ENCODE measurements at regions not wholly inside any gene's neighbourhood (a gene's known extent, or its start where the extent isn't known, plus 50 kb on each side); places are given as distances from the start of the nearest gene placed in this dataset.

DNA sequence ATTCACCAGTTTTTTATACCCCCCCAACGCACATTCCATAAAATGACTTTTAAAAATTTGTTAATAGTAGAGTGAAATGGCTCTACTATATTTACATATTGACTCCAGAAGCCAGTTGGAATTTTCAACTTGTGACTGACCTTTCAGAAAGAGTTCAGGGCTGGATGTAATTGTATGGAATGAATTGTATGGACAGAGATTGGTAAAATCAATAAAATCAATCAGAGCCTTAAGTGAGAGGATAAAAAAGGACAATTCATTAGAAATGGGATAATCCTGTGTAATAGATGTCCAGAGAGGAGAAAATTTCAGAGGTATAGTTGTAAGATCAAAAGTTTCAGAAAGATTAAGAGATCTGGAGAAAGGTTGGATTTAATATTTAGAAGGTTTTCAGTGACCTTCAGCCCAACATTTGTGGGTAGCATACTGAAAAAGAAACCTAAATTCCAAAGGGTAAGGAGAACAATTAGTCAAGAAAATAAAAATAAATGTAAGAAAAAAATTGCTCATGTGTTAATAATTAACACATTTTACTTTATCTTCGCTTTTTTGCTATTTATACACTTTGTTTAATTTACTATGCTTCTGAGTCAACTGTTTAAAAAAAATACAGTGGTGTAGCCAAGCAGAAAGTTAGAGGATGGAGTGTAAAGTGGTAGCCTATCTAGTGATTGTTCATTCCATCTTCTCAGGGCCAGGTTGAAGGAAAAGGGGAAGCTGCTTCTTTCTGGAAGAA is 385.4 kb upstream of the TMEFF2 start:
- Histone ChIP-seq H3K4me3 (ENCODE audit: low read depth, low read length, poor library complexity, severe bottlenecking) (no peak overlapping the region), H3K36me3 (ENCODE audit: insufficient read depth, low read length, poor library complexity, severe bottlenecking) (no peaks in the 10 kb centered on the region), H3K9me3 (ENCODE audit: low read depth, low read length, poor library complexity, severe bottlenecking) (no peaks in the 10 kb centered on the region), H3K27me3 (replicated peaks; ENCODE audit: insufficient read depth, low read depth, low read length, poor library complexity) (no peaks in the 10 kb centered on the region), H3K4me1 (ENCODE audit: insufficient read depth, low read length, poor library complexity, severe bottlenecking) (no peaks in the 10 kb centered on the region), H3K27ac (ENCODE audit: low read depth, low read length, poor library complexity, severe bottlenecking) (no peak overlapping the region)
- no TSS peak for BruUV-seq (replicated peaks)
- CTCF ChIA-PET, result no interaction called here
- POLR2A ChIA-PET (ENCODE audit: low non-redundant PET), result no interaction called here
- no peak for DNase-seq (ENCODE audit: low spot score)
- intact Hi-C loops (cut with micrococcal nuclease; ENCODE audit: unreplicated experiment), result no loop called here
- TF ChIP-seq, protein P1, sequence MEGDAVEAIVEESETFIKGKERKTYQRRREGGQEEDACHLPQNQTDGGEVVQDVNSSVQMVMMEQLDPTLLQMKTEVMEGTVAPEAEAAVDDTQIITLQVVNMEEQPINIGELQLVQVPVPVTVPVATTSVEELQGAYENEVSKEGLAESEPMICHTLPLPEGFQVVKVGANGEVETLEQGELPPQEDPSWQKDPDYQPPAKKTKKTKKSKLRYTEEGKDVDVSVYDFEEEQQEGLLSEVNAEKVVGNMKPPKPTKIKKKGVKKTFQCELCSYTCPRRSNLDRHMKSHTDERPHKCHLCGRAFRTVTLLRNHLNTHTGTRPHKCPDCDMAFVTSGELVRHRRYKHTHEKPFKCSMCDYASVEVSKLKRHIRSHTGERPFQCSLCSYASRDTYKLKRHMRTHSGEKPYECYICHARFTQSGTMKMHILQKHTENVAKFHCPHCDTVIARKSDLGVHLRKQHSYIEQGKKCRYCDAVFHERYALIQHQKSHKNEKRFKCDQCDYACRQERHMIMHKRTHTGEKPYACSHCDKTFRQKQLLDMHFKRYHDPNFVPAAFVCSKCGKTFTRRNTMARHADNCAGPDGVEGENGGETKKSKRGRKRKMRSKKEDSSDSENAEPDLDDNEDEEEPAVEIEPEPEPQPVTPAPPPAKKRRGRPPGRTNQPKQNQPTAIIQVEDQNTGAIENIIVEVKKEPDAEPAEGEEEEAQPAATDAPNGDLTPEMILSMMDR (conservative IDR thresholded peaks at IDR 0.05; ENCODE audit: low read depth, low read length), result no peak
- TF ChIP-seq EZH2 (IDR thresholded peaks at IDR 0.05; ENCODE audit: borderline replicate concordance, low read depth, low read length, poor library complexity, severe bottlenecking), result no peak

DNA sequence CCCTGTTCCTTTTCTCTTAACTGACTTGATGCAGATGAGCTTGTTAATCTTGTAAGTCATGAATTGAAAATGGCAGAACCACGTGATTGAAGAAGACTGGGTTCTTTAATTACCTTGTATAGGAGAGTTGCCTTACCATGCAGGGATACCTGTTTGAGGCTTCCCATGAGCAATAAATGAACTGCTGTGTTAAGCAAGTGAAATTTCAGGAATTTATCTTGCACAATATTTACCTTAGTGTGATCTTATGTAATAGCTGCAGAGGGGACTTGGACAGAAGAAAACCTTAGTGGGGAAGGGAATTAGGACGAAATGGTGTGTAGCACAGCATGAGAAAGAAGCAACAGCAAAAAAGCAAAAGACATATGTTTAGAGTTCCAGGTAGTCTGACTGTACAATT is 384.0 kb upstream of the TMEFF2 start:
- H3K4me3 ChIP-seq (ENCODE audit: low read depth, low read length, poor library complexity, severe bottlenecking), result no peak overlapping the region
- intact Hi-C loops (cut with micrococcal nuclease; ENCODE audit: unreplicated experiment), result no loop called here
- ChIA-PET POLR2A (ENCODE audit: low non-redundant PET) (no interaction called here), CTCF (no interaction called here)
- TF ChIP-seq EZH2 (IDR thresholded peaks at IDR 0.05; ENCODE audit: borderline replicate concordance, low read depth, low read length, poor library complexity, severe bottlenecking), result no peak
- TF ChIP-seq, protein P1 (conservative IDR thresholded peaks at IDR 0.05; ENCODE audit: low read depth, low read length), result no peak
- no peaks in the 10 kb centered on the region for H3K4me1 ChIP-seq (ENCODE audit: insufficient read depth, low read length, poor library complexity, severe bottlenecking)
- BruUV-seq (replicated peaks), result no TSS peak
- H3K27ac ChIP-seq (ENCODE audit: low read depth, low read length, poor library complexity, severe bottlenecking), result no peak overlapping the region
- H3K36me3 ChIP-seq (ENCODE audit: insufficient read depth, low read length, poor library complexity, severe bottlenecking), result no peaks in the 10 kb centered on the region
- H3K9me3 ChIP-seq (ENCODE audit: low read depth, low read length, poor library complexity, severe bottlenecking), result no peaks in the 10 kb centered on the region
- H3K27me3 ChIP-seq (replicated peaks; ENCODE audit: insufficient read depth, low read depth, low read length, poor library complexity), result no peaks in the 10 kb centered on the region
- DNase-seq (ENCODE audit: low spot score), result no peak

DNA sequence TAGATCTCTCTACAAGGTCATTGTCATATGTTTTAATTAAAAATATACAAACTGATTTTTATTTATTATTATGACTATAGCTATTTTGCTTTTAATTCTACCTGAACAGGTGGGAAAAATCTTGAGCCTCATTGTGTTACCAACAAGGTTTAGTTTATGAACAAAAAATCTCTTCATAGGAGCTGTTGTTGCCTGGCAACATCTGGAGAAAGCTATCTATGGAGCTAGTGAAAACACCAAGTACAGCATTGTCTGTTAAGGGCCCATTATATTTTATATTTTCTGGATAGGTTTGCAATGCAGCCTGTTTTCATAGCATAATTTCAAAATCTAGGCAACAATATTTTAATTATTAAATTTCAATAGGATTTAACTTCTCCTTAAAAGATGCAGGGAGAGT is 383.0 kb upstream of the TMEFF2 start:
- ChIA-PET CTCF (no interaction called here), POLR2A (ENCODE audit: low non-redundant PET) (no interaction called here)
- Histone ChIP-seq H3K4me1 (ENCODE audit: insufficient read depth, low read length, poor library complexity, severe bottlenecking) (no peaks in the 10 kb centered on the region), H3K27ac (ENCODE audit: low read depth, low read length, poor library complexity, severe bottlenecking) (no peak overlapping the region), H3K9me3 (ENCODE audit: low read depth, low read length, poor library complexity, severe bottlenecking) (no peaks in the 10 kb centered on the region), H3K36me3 (ENCODE audit: insufficient read depth, low read length, poor library complexity, severe bottlenecking) (no peaks in the 10 kb centered on the region), H3K27me3 (replicated peaks; ENCODE audit: insufficient read depth, low read depth, low read length, poor library complexity) (no peaks in the 10 kb centered on the region), H3K4me3 (ENCODE audit: low read depth, low read length, poor library complexity, severe bottlenecking) (no peak overlapping the region)
- DNase-seq (ENCODE audit: low spot score), result no peak
- TF ChIP-seq EZH2 (IDR thresholded peaks at IDR 0.05; ENCODE audit: borderline replicate concordance, low read depth, low read length, poor library complexity, severe bottlenecking), result no peak
- TF ChIP-seq, protein P1 (conservative IDR thresholded peaks at IDR 0.05; ENCODE audit: low read depth, low read length), result no peak
- no TSS peak for BruUV-seq (replicated peaks)
- intact Hi-C loops (cut with micrococcal nuclease; ENCODE audit: unreplicated experiment), result no loop called here
